Peyer's patch (tissue), 4 donors: ENCODE measurements at regions not wholly inside any gene's neighbourhood (a gene's known extent, or its start where the extent isn't known, plus 50 kb on each side); places are given as distances from the start of the nearest gene placed in this dataset.

Experiments
- DNase-seq, 3 donors: peaks; one replicate each; pipeline ENCODE4 v3.0.0-alpha.2; 2017 to 2019
- H3K27ac ChIP-seq, 4 donors: fragments of 200-600 bp; sonication (generic); one replicate each; pipeline ENCODE4 v1.5.1; 2016 to 2019
- H3K27me3 ChIP-seq, 2 donors: fragments of 200-600 bp; sonication (generic); one replicate each; pipeline ENCODE4 v1.5.1; 2019
- H3K36me3 ChIP-seq, 3 donors: fragments of 200-600 bp; sonication (generic); one replicate each; pipeline ENCODE4 v1.5.1; 2016 to 2019
- H3K4me1 ChIP-seq, 4 donors: fragments of 200-600 bp; sonication (generic); one replicate each; pipeline ENCODE4 v1.5.1; 2016 to 2019
- H3K4me3 ChIP-seq, 4 donors: fragments of 200-600 bp; sonication (generic); 1 replicate in 3 of 4; 2 replicates in 1 of 4; pipeline ENCODE4 v1.5.1; 2016 to 2019; ENCODE audit warnings: mild to moderate bottlenecking in 1 of 4
- H3K9me3 ChIP-seq, 4 donors: fragments of 200-600 bp; sonication (generic); one replicate each; pipeline ENCODE4 v1.5.1; 2016 to 2019; ENCODE audit warnings: mild to moderate bottlenecking in 1 of 4
- CTCF ChIP-seq, 6 experiments: fragments of 450-650 bp in 4 of 6; fragments of 200-600 bp in 2 of 6; sonication (generic) in 1 of 6; IDR thresholded peaks; one replicate each; pipeline ENCODE4 v1.5.1; 2017 to 2019; ENCODE audit warnings: antibody characterized with exemption in 6 of 6, mild to moderate bottlenecking in 3 of 6, moderate library complexity in 1 of 6
- POLR2A ChIP-seq, 2 donors: fragments of 450-650 bp; IDR thresholded peaks; one replicate each; pipeline ENCODE4 v1.5.1; 2017; ENCODE audit warnings: antibody characterized with exemption in 2 of 2, mild to moderate bottlenecking in 2 of 2, moderate library complexity in 2 of 2

- H3K27ac ChIP-seq: no peak overlapping the region
- DNase-seq: no peak
- TF ChIP-seq POLR2A (IDR thresholded peaks at IDR 0.05): no peak
- TF ChIP-seq CTCF (IDR thresholded peaks at IDR 0.05): no peak
- H3K9me3 ChIP-seq: no peaks in the 10 kb centered on the region
- H3K4me1 ChIP-seq: no peaks in the 10 kb centered on the region
- no peak overlapping the region for H3K4me3 ChIP-seq
- H3K36me3 ChIP-seq: no peaks in the 10 kb centered on the region
- H3K27me3 ChIP-seq: no peaks in the 10 kb centered on the region
Observed at GRCh38 chr5:40291338-40291737, 388.4 kb upstream of the PTGER4 start.

DNA sequence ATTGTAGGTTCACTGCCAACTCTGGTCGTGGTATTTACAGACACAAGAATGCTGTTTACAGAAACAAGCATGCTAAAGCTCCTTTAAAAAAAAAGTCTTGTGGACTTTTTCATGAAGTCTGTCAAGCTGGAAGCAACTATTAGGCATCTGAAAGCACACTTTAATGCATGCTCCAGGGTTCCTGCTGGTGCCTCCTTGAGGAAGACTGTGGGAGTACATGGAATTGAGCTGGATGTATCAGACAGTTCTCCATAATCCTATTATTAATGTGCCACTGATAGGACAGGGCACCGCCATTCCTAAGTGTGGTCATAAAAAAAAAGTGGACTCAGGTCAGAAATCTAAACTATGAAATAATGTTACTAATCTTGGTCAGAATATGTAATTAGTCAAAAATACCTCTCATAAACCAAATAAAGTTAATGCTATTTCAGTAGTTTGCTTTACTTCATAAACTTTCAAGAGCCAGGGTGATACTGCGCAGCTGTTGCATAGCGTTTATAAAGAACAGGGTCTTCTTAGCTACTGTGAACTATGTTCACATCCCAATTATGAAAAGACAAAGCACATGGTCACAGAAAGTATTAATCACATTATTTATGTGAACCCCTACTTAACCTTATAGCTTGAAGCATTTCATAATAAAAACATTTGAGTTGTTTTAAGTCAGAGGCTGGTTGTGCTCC, 390.8 kb upstream of the PTGER4 start:
- Histone ChIP-seq H3K9me3 (no peaks in the 10 kb centered on the region), H3K27me3 (no peaks in the 10 kb centered on the region), H3K4me1 (no peaks in the 10 kb centered on the region), H3K27ac (no peak overlapping the region), H3K36me3 (no peaks in the 10 kb centered on the region), H3K4me3 (no peak overlapping the region)
- peak in 2 of 6 experiments; percentile 9 to 24 for TF ChIP-seq CTCF (IDR thresholded peaks at IDR 0.05)
- TF ChIP-seq POLR2A (IDR thresholded peaks at IDR 0.05): no peak
- no peak for DNase-seq

GRCh38 chr5:40284863-40285262, 394.9 kb upstream of the PTGER4 start:
- Histone ChIP-seq H3K36me3 (no peaks in the 10 kb centered on the region), H3K27ac (no peak overlapping the region), H3K4me3 (no peak overlapping the region), H3K9me3 (no peaks in the 10 kb centered on the region), H3K27me3 (no peaks in the 10 kb centered on the region), H3K4me1 (no peaks in the 10 kb centered on the region)
- no peak for DNase-seq
- no peak for TF ChIP-seq POLR2A (IDR thresholded peaks at IDR 0.05)
- no peak for TF ChIP-seq CTCF (IDR thresholded peaks at IDR 0.05)

- Histone ChIP-seq H3K4me1 (no peaks in the 10 kb centered on the region), H3K27ac (no peak overlapping the region), H3K9me3 (no peaks in the 10 kb centered on the region), H3K4me3 (no peak overlapping the region), H3K27me3 (no peaks in the 10 kb centered on the region), H3K36me3 (no peaks in the 10 kb centered on the region)
- DNase-seq: no peak
- TF ChIP-seq POLR2A (IDR thresholded peaks at IDR 0.05): no peak
- TF ChIP-seq CTCF (IDR thresholded peaks at IDR 0.05): no peak
Observed at GRCh38 chr5:40278881-40279280, 400.8 kb upstream of the PTGER4 start.

DNA sequence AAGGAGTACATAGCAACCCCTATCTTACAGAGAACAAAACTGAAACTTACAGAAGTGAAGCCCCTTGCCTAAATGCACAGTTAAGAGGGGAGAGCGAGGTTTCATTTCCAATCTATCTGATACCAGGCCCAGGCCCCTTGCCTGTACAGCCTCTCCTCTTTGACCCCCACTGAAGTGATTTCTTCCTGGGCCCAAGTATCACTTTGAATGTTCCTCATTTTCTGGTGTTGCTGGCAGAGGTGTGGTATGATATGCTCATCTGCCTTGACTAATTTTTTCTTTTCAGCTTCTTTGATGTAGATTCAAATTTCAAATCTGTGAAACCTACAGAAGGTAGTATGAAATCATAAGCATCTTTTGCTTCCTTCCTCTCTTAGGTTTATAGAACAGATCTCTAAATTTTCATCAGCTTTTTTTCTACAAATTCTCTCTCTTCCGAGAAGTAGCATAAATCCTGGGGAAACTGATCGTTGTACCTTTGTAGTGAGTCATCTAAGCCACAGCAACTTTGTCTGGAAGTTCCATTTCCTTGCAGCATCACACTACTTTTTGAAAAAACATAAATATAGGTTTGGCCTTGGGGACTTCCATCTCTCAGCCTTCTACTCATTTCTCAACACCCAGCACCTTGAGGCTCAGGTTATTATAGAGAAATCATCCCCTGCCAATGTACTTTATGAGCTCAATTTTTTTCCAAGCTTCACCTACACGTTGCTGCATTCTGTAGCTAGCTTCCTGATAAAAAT, 402.4 kb upstream of the PTGER4 start:
- Histone ChIP-seq H3K27me3 (no peaks in the 10 kb centered on the region), H3K4me1 (no peaks in the 10 kb centered on the region), H3K36me3 (no peaks in the 10 kb centered on the region), H3K4me3 (no peak overlapping the region), H3K27ac (peak overlapping the region in 1 of 4 donors; percentile 50), H3K9me3 (no peaks in the 10 kb centered on the region)
- no peak for DNase-seq
- TF ChIP-seq POLR2A (IDR thresholded peaks at IDR 0.05): no peak
- no peak for TF ChIP-seq CTCF (IDR thresholded peaks at IDR 0.05)
